GM23338 (cell line): ENCODE measurements at regions not wholly inside any gene's neighbourhood (a gene's known extent, or its start where the extent isn't known, plus 50 kb on each side); places are given as distances from the start of the nearest gene placed in this dataset.

Source experiments
- ATAC-seq: fragments of 200-7000 bp; cut with Tn5 transposase; 3 replicates; pipeline ENCODE4 v1.9.1; 2020
- DNase-seq: peaks from one replicate; pipeline ENCODE4 v3.0.0-alpha.2; 2015; ENCODE audit warnings: low spot score
- H2AFZ ChIP-seq: fragments of 200-600 bp; sonication (generic); 2 replicates; pipeline ENCODE4 v1.8.0; 2016; ENCODE audit warnings: antibody characterized with exemption, mild to moderate bottlenecking, moderate library complexity
- H3F3A ChIP-seq: fragments of 200-600 bp; sonication (generic); replicated peaks from 2 replicates; pipeline ENCODE4 v1.8.0; 2017; ENCODE audit warnings: antibody characterized with exemption, mixed run types, low read depth
- H3K27ac ChIP-seq: fragments of 200-600 bp; sonication (generic); 2 replicates; pipeline ENCODE4 v1.6.1; 2016; ENCODE audit warnings: low read depth
- H3K27me3 ChIP-seq: fragments of 200-600 bp; sonication (generic); 2 replicates; pipeline ENCODE4 v1.8.0; 2016; ENCODE audit warnings: mild to moderate bottlenecking, mixed run types, moderate library complexity; ENCODE audit not compliant: insufficient read depth
- H3K36me3 ChIP-seq: fragments of 200-600 bp; sonication (generic); 2 replicates; pipeline ENCODE4 v1.8.0; 2016; ENCODE audit warnings: mild to moderate bottlenecking; ENCODE audit not compliant: insufficient read depth
- H3K4me1 ChIP-seq: fragments of 200-600 bp; sonication (generic); 2 replicates; pipeline ENCODE4 v1.8.0; 2016; ENCODE audit warnings: mild to moderate bottlenecking, moderate library complexity; ENCODE audit not compliant: insufficient read depth
- H3K4me2 ChIP-seq: fragments of 200-600 bp; sonication (generic); 2 replicates; pipeline ENCODE4 v1.7.1; 2017; ENCODE audit warnings: mixed run types
- H3K4me3 ChIP-seq: fragments of 200-600 bp; sonication (generic); 2 replicates; pipeline ENCODE4 v1.6.1; 2016; ENCODE audit warnings: mixed run types
- H3K79me2 ChIP-seq: fragments of 200-600 bp; sonication (generic); replicated peaks from 2 replicates; pipeline ENCODE4 v1.8.0; 2017; ENCODE audit warnings: mild to moderate bottlenecking; ENCODE audit not compliant: insufficient read depth
- H3K9me2 ChIP-seq: fragments of 200-600 bp; sonication (generic); 2 replicates; pipeline ENCODE4 v1.8.0; 2017; ENCODE audit not compliant: insufficient read depth
- H4K20me1 ChIP-seq: fragments of 200-600 bp; sonication (generic); replicated peaks from 2 replicates; pipeline ENCODE4 v1.8.0; 2017; ENCODE audit warnings: mild to moderate bottlenecking; ENCODE audit not compliant: insufficient read depth
- H3K27ac Mint-ChIP-seq: 2 replicates; pipeline ENCODE4 v1.8.0; 2020; ENCODE audit warnings: inconsistent platforms, mild to moderate bottlenecking, moderate library complexity, mixed read lengths
- H3K27me3 Mint-ChIP-seq: 3 replicates; pipeline ENCODE4 v1.8.0; 2022; ENCODE audit warnings: low read depth, mild to moderate bottlenecking, moderate library complexity, mixed read lengths, inconsistent platforms; ENCODE audit not compliant: insufficient read depth, poor library complexity
- H3K36me3 Mint-ChIP-seq: 3 replicates; pipeline ENCODE4 v1.8.0; 2021; ENCODE audit warnings: low read depth, mild to moderate bottlenecking, inconsistent platforms, moderate library complexity, mixed read lengths
- H3K4me1 Mint-ChIP-seq: 3 replicates; pipeline ENCODE4 v1.8.0; 2020; ENCODE audit warnings: mild to moderate bottlenecking, inconsistent platforms, mixed read lengths
- H3K4me3 Mint-ChIP-seq: 3 replicates; pipeline ENCODE4 v1.8.0; 2021; ENCODE audit warnings: moderate library complexity, mild to moderate bottlenecking, inconsistent platforms, mixed read lengths
- H3K9me3 Mint-ChIP-seq: 3 replicates; pipeline ENCODE4 v1.8.0; 2020; ENCODE audit warnings: moderate library complexity, mild to moderate bottlenecking, inconsistent platforms, mixed read lengths
- CREB1 ChIP-seq: fragments of 250-450 bp; sonication (Bioruptor Pico); IDR thresholded peaks from 2 replicates; pipeline ENCODE4 v1.5.0; 2020; ENCODE audit warnings: low read depth, mild to moderate bottlenecking, moderate library complexity
- ZNF114 ChIP-seq: fragments of 250-450 bp; sonication (Bioruptor Pico); IDR thresholded peaks from 2 replicates; pipeline ENCODE4 v1.5.0; 2020; ENCODE audit warnings: mild to moderate bottlenecking, moderate library complexity
- TF ChIP-seq, protein P1 (sequence below): fragments of 250-450 bp; sonication (Bioruptor Pico); IDR thresholded peaks from 2 replicates; pipeline ENCODE4 v1.5.0; 2020; ENCODE audit warnings: mild to moderate bottlenecking, moderate library complexity
- TF ChIP-seq, protein P2 (sequence below): IDR thresholded peaks from 2 replicates; pipeline ENCODE4 v1.6.1; 2016; ENCODE audit warnings: antibody characterized with exemption
- TF ChIP-seq, protein P3 (sequence below), 2 experiments: fragments of 200-600 bp in 1 of 2; sonication (generic) in 1 of 2; conservative IDR thresholded peaks; 2 replicates each; pipeline versions ENCODE4 v1.5.1 to v1.6.1; 2016 to 2017; ENCODE audit warnings: antibody characterized with exemption in 2 of 2, low read depth in 2 of 2, mild to moderate bottlenecking in 2 of 2, moderate library complexity in 1 of 2

DNA sequence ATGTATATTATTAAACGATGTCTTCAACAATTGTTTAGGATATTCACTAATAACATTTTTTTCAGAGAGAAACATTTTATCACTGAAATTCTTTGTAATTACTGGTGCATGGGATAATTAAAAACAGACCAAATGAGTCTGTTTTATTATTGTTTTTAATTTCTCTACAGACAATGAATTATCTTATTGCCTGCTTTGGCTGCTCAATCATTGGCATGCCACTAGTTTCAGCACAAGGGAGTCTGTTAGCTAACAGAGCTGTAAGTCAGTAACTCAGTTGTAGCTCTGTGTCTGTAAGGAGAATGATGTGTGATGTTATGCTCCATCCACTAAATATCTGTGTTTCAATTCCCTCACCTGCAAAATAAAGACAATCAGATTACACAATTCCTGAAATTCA, 443.9 kb downstream of the PRR16 start:
- no peak overlapping the region for H2AFZ ChIP-seq

More for the DNA sequence above, 443.9 kb downstream of the PRR16 start:
- H3K27me3 Mint-ChIP-seq, result no peaks in the 10 kb centered on the region
- no peaks in the 10 kb centered on the region for H3K27me3 ChIP-seq
- H3F3A ChIP-seq, result no peaks in the 10 kb centered on the region
- 0 out of 2 replicates have a peak, but pooled peaks cover 3% of the 10 kb centered on the region for H3K4me1 ChIP-seq
- TF ChIP-seq, protein P1, sequence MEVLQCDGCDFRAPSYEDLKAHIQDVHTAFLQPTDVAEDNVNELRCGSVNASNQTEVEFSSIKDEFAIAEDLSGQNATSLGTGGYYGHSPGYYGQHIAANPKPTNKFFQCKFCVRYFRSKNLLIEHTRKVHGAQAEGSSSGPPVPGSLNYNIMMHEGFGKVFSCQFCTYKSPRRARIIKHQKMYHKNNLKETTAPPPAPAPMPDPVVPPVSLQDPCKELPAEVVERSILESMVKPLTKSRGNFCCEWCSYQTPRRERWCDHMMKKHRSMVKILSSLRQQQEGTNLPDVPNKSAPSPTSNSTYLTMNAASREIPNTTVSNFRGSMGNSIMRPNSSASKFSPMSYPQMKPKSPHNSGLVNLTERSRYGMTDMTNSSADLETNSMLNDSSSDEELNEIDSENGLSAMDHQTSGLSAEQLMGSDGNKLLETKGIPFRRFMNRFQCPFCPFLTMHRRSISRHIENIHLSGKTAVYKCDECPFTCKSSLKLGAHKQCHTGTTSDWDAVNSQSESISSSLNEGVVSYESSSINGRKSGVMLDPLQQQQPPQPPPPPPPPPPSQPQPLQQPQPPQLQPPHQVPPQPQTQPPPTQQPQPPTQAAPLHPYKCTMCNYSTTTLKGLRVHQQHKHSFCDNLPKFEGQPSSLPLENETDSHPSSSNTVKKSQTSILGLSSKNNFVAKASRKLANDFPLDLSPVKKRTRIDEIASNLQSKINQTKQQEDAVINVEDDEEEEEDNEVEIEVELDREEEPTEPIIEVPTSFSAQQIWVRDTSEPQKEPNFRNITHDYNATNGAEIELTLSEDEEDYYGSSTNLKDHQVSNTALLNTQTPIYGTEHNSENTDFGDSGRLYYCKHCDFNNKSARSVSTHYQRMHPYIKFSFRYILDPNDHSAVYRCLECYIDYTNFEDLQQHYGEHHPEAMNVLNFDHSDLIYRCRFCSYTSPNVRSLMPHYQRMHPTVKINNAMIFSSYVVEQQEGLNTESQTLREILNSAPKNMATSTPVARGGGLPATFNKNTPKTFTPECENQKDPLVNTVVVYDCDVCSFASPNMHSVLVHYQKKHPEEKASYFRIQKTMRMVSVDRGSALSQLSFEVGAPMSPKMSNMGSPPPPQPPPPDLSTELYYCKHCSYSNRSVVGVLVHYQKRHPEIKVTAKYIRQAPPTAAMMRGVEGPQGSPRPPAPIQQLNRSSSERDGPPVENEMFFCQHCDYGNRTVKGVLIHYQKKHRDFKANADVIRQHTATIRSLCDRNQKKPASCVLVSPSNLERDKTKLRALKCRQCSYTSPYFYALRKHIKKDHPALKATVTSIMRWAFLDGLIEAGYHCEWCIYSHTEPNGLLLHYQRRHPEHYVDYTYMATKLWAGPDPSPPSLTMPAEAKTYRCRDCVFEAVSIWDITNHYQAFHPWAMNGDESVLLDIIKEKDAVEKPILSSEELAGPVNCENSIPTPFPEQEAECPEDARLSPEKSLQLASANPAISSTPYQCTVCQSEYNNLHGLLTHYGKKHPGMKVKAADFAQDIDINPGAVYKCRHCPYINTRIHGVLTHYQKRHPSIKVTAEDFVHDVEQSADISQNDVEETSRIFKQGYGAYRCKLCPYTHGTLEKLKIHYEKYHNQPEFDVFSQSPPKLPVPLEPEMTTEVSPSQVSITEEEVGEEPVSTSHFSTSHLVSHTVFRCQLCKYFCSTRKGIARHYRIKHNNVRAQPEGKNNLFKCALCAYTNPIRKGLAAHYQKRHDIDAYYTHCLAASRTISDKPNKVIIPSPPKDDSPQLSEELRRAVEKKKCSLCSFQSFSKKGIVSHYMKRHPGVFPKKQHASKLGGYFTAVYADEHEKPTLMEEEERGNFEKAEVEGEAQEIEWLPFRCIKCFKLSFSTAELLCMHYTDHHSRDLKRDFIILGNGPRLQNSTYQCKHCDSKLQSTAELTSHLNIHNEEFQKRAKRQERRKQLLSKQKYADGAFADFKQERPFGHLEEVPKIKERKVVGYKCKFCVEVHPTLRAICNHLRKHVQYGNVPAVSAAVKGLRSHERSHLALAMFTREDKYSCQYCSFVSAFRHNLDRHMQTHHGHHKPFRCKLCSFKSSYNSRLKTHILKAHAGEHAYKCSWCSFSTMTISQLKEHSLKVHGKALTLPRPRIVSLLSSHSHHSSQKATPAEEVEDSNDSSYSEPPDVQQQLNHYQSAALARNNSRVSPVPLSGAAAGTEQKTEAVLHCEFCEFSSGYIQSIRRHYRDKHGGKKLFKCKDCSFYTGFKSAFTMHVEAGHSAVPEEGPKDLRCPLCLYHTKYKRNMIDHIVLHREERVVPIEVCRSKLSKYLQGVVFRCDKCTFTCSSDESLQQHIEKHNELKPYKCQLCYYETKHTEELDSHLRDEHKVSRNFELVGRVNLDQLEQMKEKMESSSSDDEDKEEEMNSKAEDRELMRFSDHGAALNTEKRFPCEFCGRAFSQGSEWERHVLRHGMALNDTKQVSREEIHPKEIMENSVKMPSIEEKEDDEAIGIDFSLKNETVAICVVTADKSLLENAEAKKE (CRISPR knock-in tag), result no peak
- TF ChIP-seq CREB1 (CRISPR knock-in tag) (no peak), ZNF114 (CRISPR knock-in tag) (no peak)
- TF ChIP-seq, protein P2, sequence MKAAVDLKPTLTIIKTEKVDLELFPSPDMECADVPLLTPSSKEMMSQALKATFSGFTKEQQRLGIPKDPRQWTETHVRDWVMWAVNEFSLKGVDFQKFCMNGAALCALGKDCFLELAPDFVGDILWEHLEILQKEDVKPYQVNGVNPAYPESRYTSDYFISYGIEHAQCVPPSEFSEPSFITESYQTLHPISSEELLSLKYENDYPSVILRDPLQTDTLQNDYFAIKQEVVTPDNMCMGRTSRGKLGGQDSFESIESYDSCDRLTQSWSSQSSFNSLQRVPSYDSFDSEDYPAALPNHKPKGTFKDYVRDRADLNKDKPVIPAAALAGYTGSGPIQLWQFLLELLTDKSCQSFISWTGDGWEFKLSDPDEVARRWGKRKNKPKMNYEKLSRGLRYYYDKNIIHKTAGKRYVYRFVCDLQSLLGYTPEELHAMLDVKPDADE, result no peak
- TF ChIP-seq, protein P3, sequence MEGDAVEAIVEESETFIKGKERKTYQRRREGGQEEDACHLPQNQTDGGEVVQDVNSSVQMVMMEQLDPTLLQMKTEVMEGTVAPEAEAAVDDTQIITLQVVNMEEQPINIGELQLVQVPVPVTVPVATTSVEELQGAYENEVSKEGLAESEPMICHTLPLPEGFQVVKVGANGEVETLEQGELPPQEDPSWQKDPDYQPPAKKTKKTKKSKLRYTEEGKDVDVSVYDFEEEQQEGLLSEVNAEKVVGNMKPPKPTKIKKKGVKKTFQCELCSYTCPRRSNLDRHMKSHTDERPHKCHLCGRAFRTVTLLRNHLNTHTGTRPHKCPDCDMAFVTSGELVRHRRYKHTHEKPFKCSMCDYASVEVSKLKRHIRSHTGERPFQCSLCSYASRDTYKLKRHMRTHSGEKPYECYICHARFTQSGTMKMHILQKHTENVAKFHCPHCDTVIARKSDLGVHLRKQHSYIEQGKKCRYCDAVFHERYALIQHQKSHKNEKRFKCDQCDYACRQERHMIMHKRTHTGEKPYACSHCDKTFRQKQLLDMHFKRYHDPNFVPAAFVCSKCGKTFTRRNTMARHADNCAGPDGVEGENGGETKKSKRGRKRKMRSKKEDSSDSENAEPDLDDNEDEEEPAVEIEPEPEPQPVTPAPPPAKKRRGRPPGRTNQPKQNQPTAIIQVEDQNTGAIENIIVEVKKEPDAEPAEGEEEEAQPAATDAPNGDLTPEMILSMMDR (conservative IDR thresholded peaks at IDR 0.05; ENCODE audit: low read depth in 2 of 2), result no peak
- no peaks in the 10 kb centered on the region for H3K36me3 Mint-ChIP-seq
- H4K20me1 ChIP-seq, result no peaks in the 10 kb centered on the region
- no peak overlapping the region for H3K4me3 Mint-ChIP-seq
- H3K79me2 ChIP-seq, result no peaks in the 10 kb centered on the region
- DNase-seq (no peak), ATAC-seq (no peak)
- peaks cover 19% of the 10 kb centered on the region; the same call in 2 of the 3 replicates for H3K4me1 Mint-ChIP-seq
- H3K9me2 ChIP-seq, result no peaks in the 10 kb centered on the region
- H3K36me3 ChIP-seq, result no peaks in the 10 kb centered on the region
- no peak overlapping the region for H3K4me3 ChIP-seq
- H3K4me2 ChIP-seq, result no peak overlapping the region
- no peak overlapping the region for H3K27ac ChIP-seq
- no peak overlapping the region for H3K27ac Mint-ChIP-seq
- H3K9me3 Mint-ChIP-seq, result no peaks in the 10 kb centered on the region
